Caco-2 (cell line): ENCODE measurements at regions not wholly inside any gene's neighbourhood (a gene's known extent, or its start where the extent isn't known, plus 50 kb on each side); places are given as distances from the start of the nearest gene placed in this dataset.

Source experiments
- BruUV-seq: library from RNA; stranded (reverse); fragments of 400-500 nt; replicated peaks from 2 replicates; lab custom pipeline; 2021; lab: Mats Ljungman, UMichigan
- CTCF ChIA-PET: fragments of 300-600 bp; sonication (Branson Sonifier 250); formaldehyde crosslinking; loops from one replicate; lab custom pipeline; 2022; ENCODE audit warnings: antibody characterized with exemption; lab: Charles Lee
- POLR2A ChIA-PET: fragments of 300-600 bp; sonication (Branson Sonifier 250); formaldehyde crosslinking; loops from one replicate; lab custom pipeline; 2022; ENCODE audit warnings: antibody characterized with exemption; lab: Charles Lee
- DNase-seq, 2 experiments: peaks; one replicate each; pipeline versions ENCODE4 v3.0.0 to v3.0.0-alpha.2; 2020 to 2022
- H3K27me3 ChIP-seq: replicated peaks from 2 replicates; pipeline ENCODE4 v1.6.0; 2011; ENCODE audit warnings: low read length; ENCODE audit not compliant: control insufficient read depth, insufficient read depth
- H3K36me3 ChIP-seq: 2 replicates; pipeline ENCODE4 v1.5.1; 2011; ENCODE audit warnings: low read length; ENCODE audit not compliant: control insufficient read depth, insufficient read depth
- H3K4me1 ChIP-seq: fragments of 250-450 bp; sonication (Bioruptor Pico); 2 replicates; pipeline ENCODE4 v1.5.1; 2020; ENCODE audit warnings: mild to moderate bottlenecking
- H3K4me3 ChIP-seq: 2 replicates; pipeline ENCODE4 v1.5.1; 2011; ENCODE audit warnings: low read depth, mild to moderate bottlenecking, control low read depth, low read length
- H3K9me3 ChIP-seq: fragments of 250-450 bp; sonication (Bioruptor Pico); 2 replicates; pipeline ENCODE4 v1.5.1; 2020; ENCODE audit warnings: mild to moderate bottlenecking, moderate library complexity
- H3K27ac Mint-ChIP-seq: one replicate; pipeline ENCODE4 v1.8.0; 2022; ENCODE audit warnings: mixed read lengths; ENCODE audit not compliant: unreplicated experiment
- H3K27me3 Mint-ChIP-seq: one replicate; pipeline ENCODE4 v1.8.0; 2022; ENCODE audit warnings: mixed read lengths; ENCODE audit not compliant: insufficient read depth, unreplicated experiment
- H3K36me3 Mint-ChIP-seq: one replicate; pipeline ENCODE4 v1.8.0; 2022; ENCODE audit warnings: mild to moderate bottlenecking, mixed read lengths; ENCODE audit not compliant: insufficient read depth, unreplicated experiment
- H3K4me1 Mint-ChIP-seq: one replicate; pipeline ENCODE4 v1.8.0; 2022; ENCODE audit warnings: low read depth, mixed read lengths; ENCODE audit not compliant: unreplicated experiment
- H3K4me3 Mint-ChIP-seq: one replicate; pipeline ENCODE4 v1.8.0; 2022; ENCODE audit warnings: mild to moderate bottlenecking, moderate library complexity, mixed read lengths; ENCODE audit not compliant: unreplicated experiment
- H3K9me3 Mint-ChIP-seq: one replicate; pipeline ENCODE4 v1.8.0; 2022; ENCODE audit warnings: mixed read lengths; ENCODE audit not compliant: unreplicated experiment
- CTCF ChIP-seq, 2 experiments: fragments of 200-600 bp in 1 of 2; IDR thresholded peaks; 1 replicate in 1 of 2; 2 replicates in 1 of 2; pipeline versions ENCODE4 v1.5.1 to v1.8.0; 2011 to 2022; ENCODE audit warnings: antibody characterized with exemption in 1 of 2, control low read depth in 1 of 2, inconsistent platforms in 1 of 2, low read depth in 1 of 2, low read length in 1 of 2, mild to moderate bottlenecking in 1 of 2, moderate library complexity in 1 of 2; ENCODE audit not compliant: insufficient read depth in 1 of 2, severe bottlenecking in 1 of 2, unreplicated experiment in 1 of 2
- intact Hi-C: fragments of 100-400 bp; cut with micrococcal nuclease; formaldehyde crosslinking; loops from one replicate; pipeline ENCODE4 v1.10.0; 2022; ENCODE audit not compliant: unreplicated experiment

GRCh38 chr5:167051402-167051768 is 1240.1 kb upstream of the WWC1 start:
- H3K9me3 Mint-ChIP-seq: no peaks in the 10 kb centered on the region
- H3K27ac Mint-ChIP-seq: no peak overlapping the region
- no TSS peak for BruUV-seq
- CTCF ChIA-PET: no interaction called here
- intact Hi-C loops: no loop called here
- no peaks in the 10 kb centered on the region for H3K4me1 Mint-ChIP-seq
- H3K27me3 Mint-ChIP-seq: no peaks in the 10 kb centered on the region
- Histone ChIP-seq H3K36me3 (no peaks in the 10 kb centered on the region), H3K9me3 (no peaks in the 10 kb centered on the region), H3K27me3 (no peaks in the 10 kb centered on the region), H3K4me1 (no peaks in the 10 kb centered on the region), H3K4me3 (no peak overlapping the region)
- TF ChIP-seq CTCF (IDR thresholded peaks at IDR 0.05; ENCODE audit: insufficient read depth in 1 of 2, low read depth in 1 of 2, low read length in 1 of 2, severe bottlenecking in 1 of 2, unreplicated experiment in 1 of 2): no peak
- no peak for DNase-seq
- no peak overlapping the region for H3K4me3 Mint-ChIP-seq
- POLR2A ChIA-PET: no interaction called here
- H3K36me3 Mint-ChIP-seq: no peaks in the 10 kb centered on the region

GRCh38 chr5:167052791-167053190 is 1238.7 kb upstream of the WWC1 start:
- POLR2A ChIA-PET: no interaction called here
- DNase-seq: no peak
- BruUV-seq: no TSS peak
- H3K27me3 Mint-ChIP-seq: no peaks in the 10 kb centered on the region
- H3K4me1 Mint-ChIP-seq: no peaks in the 10 kb centered on the region
- CTCF ChIA-PET: interaction anchor here (0.7 kb wide), 1 partner anchor 61 kb away, joined by 3 read pairs; no protein-coding TSS in a partner anchor
- no peaks in the 10 kb centered on the region for H3K36me3 Mint-ChIP-seq
- H3K9me3 Mint-ChIP-seq: no peaks in the 10 kb centered on the region
- Histone ChIP-seq H3K36me3 (no peaks in the 10 kb centered on the region), H3K4me1 (no peaks in the 10 kb centered on the region), H3K9me3 (no peaks in the 10 kb centered on the region), H3K4me3 (no peak overlapping the region), H3K27me3 (no peaks in the 10 kb centered on the region)
- intact Hi-C loops: no loop called here
- TF ChIP-seq CTCF (IDR thresholded peaks at IDR 0.05; ENCODE audit: insufficient read depth in 1 of 2, low read depth in 1 of 2, low read length in 1 of 2, severe bottlenecking in 1 of 2, unreplicated experiment in 1 of 2): no peak
- H3K27ac Mint-ChIP-seq: no peak overlapping the region
- no peak overlapping the region for H3K4me3 Mint-ChIP-seq

DNA sequence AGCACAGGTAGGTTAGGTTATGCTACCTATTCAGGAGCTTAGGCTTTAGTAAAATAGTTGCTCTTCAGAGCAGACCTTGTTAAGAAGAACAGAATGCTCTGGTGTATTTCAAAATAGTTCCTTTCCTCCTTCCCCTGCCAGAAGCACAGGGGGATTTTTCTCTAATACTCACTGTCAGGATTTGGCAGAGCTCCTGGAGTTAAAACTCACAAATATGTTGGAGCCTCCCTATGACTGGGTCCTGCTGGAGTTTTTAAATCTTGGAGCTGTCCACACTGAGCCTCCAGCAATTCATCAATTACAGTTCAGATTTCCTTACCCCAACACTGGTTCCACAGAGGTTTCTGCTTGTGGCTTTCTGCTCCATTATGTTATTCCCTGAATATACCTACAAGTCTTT is 1233.8 kb upstream of the WWC1 start:
- peaks cover 2% of the 10 kb centered on the region for H3K27me3 Mint-ChIP-seq
- intact Hi-C loops: no loop called here
- H3K9me3 ChIP-seq: no peaks in the 10 kb centered on the region
- BruUV-seq: no TSS peak
- no peak overlapping the region for H3K4me3 ChIP-seq
- no peaks in the 10 kb centered on the region for H3K36me3 Mint-ChIP-seq
- ChIA-PET POLR2A (no interaction called here), CTCF (interaction anchor here (0.6 kb wide), 1 partner anchor 55 kb away, joined by 3 read pairs; no protein-coding TSS in a partner anchor)
- no peak overlapping the region for H3K27ac Mint-ChIP-seq
- no peaks in the 10 kb centered on the region for H3K9me3 Mint-ChIP-seq
- no peaks in the 10 kb centered on the region for H3K27me3 ChIP-seq
- H3K4me1 ChIP-seq: no peaks in the 10 kb centered on the region
- DNase-seq: no peak
- H3K36me3 ChIP-seq: no peaks in the 10 kb centered on the region
- H3K4me3 Mint-ChIP-seq: no peak overlapping the region
- H3K4me1 Mint-ChIP-seq: no peaks in the 10 kb centered on the region
- no peak for TF ChIP-seq CTCF (IDR thresholded peaks at IDR 0.05; ENCODE audit: insufficient read depth in 1 of 2, low read depth in 1 of 2, low read length in 1 of 2, severe bottlenecking in 1 of 2, unreplicated experiment in 1 of 2)
